ENCODE measurements at regions not wholly inside any gene's neighbourhood (a gene's known extent, or its start where the extent isn't known, plus 50 kb on each side); places are given as distances from the start of the nearest gene placed in this dataset.
"Not testable (repeated sequence)": the region's sequence is repeated elsewhere in the genome, so short reads cannot be mapped to it uniquely, and the experiment has no call there.

DNA sequence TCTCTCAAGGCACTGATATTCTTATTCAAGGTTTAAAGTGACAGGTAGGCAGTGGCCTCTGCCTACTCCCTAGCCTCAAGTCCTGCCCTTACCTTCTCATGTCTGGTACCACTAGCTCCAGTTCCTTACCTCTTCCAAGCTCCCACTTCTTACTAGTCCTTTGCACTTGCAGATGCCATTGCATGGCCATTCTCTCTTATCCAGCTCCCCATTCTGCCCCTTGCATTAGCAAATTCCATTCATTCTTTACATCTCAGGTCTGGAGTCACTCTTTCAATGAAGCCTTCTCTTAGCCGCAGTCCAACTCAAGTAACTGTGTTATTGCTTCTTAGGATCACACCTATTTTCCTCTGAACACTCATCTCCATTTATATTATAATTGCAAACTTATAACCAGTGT is 807.1 kb downstream of the EDEM1 start:
- DNase-seq (ENCODE audit: low read depth), result no peak

DNA sequence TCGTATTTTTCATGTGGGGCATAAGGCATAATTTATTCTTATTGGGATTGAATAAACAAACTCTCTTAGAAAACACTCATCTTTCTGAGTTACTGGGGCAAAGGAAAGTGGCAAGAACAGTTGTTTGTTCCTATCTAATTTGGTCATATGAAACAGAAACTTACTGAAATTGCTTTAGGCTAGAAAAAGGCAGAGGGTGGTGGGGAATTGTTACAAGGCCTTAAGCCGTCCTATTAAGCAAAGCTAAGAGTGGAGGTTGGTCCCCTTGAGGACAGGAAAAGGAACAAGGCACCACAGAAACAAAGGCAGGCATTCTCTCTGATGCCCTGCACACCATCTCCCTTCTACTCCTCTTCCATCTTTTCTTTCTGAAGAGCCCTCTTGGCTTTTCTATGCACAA is 830.9 kb downstream of the EDEM1 start:
- no peak for DNase-seq (ENCODE audit: low read depth)

DNA sequence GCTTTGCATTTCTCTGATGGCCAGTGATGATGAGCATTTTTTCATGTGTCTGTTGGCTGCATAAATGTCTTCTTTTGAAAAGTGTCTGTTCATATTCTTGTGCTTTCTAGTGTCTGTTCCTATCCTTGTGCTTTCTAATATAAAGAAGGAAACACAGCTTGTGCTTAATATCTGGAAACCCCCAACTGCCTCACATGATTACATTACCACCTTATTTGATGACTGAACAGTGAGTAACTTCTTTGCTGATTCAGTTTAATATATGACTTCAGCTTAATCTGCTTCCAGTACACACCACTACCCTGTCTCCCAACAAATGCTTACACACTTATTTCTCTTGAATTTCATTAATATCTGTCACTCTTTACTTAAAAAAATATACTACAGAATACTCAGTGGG is 835.1 kb downstream of the EDEM1 start:
- no peak for DNase-seq (ENCODE audit: low read depth)

DNA sequence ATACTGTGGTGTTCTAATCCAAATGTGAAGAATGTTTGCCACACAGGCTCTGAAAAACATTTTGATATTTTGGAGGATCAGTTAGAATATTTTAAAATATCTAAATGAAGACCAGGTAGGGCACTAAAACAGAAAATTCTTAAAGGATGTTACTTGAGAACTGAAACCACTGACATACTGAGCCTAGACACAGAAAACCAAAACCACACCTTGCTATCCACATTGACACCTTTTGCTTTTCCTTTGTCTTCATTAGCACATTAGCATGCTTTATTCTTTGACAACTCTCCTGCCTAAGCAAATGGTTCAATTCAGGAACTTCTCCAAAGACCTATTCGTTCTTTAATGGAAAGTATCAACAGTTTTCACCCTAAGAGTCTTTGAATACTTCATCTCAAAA is 835.9 kb upstream of the GRM7 start:
- DNase-seq (ENCODE audit: low read depth), result no peak

DNA sequence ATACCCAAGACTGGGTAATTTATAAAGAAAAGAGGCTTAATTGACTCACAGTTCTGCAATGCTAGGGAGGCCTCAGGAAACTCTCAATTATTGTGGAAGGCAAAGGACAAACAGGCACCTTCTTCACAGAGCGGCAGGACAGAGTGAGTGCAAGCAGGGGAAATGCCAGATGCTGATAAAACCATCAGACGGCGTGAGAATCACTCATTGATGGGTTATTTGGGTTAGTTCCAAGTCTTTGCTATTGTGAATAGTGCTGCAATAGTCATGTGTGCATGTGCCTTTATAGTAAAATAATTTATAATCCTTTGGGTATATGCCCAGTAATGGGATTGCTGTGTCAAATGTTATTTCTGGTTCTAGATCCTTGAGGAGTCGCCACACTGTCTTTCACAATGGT is 830.3 kb upstream of the GRM7 start:
- DNase-seq (ENCODE audit: low read depth), result not testable (repeated sequence)

DNA sequence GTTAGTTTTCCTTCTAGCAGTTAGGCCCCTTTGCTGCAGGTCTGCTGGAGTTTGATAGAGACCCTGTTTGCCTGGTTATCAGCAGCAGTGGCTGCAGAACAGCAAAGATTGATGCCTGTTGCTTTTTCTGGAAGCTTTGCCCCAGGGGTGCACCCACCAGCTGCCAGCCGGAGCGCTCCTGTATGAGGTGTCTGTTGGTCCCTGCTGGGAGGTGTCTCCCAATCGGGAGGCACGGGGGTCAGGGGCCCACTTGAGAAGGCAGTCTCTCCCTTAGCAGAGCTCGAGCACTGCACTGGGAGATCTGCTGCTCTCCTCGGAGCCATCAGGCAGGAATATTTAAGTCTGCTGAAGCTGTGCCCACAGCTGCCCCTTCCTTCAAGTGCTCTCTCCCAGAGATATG is 825.3 kb upstream of the GRM7 start:
- DNase-seq (ENCODE audit: low read depth), result no peak

DNA sequence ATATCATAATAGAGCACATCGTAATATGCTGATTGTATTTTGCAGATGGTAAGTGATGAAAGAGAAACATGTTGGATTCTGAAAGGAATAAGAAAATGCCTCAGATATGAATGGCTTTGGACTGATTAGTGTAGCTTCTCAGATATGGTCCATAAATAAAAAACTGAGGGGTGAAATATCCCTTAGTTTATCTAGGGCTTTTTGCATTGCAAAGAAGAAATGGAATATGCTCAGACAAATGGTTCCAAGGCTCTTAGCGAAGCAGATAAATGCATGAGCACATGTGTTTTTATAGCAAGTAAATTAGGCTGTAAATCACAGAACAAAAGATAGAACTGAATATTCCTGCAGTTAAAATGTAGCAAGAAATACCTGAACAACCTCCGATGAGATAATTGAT is 820.9 kb upstream of the GRM7 start:
- no peak for DNase-seq (ENCODE audit: low read depth)

DNA sequence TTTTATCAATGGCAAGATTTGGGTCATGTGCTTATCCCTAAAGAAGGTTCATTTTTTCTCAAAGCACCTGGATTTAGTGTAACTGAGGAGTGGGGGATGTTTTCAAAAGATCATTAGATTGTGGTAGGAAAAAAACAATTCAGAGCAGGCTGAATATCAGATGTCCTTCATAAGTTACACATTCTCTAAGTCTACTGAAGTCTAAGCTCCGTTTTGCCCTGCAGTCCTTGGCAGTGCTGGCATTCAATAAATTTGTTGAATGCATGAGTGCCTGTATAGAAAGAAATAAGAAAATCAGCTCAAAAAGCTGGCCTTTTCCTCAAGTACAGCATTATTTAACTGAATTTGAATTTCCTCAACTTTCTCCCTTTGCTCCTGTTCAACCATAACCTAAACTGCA is 819.0 kb upstream of the GRM7 start:
- no peak for DNase-seq (ENCODE audit: low read depth)

DNA sequence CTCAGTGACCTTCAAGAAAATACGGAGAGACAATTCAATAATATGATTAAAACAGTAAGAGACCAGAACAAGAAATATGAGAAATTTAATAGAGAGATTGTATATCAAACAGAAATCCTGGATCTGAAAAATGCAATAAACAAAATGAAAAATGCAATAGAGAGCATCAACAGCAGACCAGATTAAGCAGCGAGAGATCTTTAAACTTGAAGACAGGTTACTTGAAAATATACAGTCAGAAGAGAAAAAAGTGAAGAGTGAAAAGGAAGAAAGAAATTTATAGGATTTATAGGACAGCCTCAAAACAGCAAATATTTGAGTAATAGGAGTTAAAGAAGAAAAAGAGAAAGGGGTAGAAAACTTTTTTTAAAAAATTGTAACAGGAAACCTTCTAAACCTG is 813.9 kb upstream of the GRM7 start:
- no peak for DNase-seq (ENCODE audit: low read depth)

DNA sequence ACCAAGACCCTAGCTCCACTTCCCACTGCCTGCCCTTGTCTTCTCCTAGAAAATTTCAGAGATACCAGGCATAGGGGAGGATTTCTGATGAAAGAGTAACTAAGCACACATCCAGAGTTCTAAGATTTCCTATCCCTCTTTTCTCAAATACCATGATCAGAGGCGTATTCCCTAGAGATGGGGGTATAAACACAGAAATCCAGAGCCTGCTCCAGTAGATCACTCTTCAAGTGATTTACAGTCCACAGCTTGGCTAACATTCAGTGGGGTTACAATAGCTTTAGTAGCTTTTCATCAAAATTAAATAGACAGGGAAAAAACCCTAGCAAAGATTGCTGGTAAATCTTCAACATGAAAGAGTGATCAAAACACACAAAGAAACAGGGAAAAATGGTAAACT is 800.7 kb upstream of the GRM7 start:
- no peak for DNase-seq (ENCODE audit: low read depth)

DNA sequence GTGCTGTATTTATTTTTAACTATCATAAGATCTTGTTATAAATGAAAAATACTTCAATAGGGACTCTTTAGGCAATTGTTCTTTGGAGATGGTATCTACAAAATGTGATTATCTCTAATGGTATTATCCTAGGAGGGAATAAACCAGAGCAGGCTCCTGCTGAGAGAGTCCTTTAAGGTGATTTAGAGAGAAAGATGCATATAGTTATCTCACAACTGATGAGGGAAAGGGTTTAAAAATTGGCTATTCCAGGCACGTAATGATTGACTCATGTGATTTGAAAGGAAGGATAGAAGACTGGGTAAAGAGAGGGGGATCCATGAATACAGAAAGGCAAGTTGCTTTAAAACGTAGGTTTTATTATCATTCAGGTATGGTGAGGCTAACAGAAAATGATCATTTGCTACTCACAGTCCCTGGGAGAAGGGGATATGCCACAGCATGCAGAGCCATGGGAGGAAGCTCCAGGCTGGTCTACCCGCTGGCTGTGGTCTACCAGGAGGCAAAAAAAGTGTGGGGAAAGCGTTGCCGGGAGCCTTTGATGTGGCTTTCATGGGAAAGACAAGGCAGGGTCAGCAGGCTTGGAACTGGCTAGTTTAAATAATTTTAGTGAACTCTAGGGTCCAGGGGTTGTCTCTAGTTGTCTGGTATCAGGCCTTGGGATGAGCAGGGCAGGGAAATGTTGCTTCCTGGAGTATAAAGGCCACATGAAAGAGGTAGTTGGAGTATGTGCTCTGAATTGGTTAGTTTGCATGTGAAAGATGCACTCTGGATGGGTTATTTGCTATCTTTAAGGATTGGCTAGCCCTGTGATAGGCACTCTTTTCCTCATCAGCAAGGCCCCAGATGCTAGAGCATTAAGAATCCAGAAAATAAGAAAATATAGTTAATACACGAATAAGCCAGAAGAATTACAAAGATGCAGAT is 798.4 kb upstream of the GRM7 start:
- no peak for DNase-seq (ENCODE audit: low read depth)

DNA sequence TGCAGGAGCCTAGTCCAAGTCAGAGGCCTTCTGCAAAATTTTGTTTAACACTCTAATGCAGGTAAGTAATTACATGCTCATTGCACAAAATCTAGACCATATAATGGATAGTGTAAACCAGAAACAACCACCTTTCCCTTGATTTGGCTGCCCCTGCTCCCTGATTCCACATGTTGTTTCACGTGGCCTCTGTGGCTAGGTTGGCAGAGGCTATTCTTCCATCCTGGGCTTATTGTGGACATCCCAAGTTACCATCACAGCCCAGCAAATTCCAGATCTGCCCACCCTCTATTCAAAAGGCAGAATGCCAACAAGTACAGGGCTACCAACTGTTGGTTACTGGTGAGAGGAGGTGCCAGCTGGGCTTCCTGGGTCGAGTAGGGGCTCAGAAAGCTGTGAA is 794.5 kb upstream of the GRM7 start:
- DNase-seq (ENCODE audit: low read depth), result no peak

DNA sequence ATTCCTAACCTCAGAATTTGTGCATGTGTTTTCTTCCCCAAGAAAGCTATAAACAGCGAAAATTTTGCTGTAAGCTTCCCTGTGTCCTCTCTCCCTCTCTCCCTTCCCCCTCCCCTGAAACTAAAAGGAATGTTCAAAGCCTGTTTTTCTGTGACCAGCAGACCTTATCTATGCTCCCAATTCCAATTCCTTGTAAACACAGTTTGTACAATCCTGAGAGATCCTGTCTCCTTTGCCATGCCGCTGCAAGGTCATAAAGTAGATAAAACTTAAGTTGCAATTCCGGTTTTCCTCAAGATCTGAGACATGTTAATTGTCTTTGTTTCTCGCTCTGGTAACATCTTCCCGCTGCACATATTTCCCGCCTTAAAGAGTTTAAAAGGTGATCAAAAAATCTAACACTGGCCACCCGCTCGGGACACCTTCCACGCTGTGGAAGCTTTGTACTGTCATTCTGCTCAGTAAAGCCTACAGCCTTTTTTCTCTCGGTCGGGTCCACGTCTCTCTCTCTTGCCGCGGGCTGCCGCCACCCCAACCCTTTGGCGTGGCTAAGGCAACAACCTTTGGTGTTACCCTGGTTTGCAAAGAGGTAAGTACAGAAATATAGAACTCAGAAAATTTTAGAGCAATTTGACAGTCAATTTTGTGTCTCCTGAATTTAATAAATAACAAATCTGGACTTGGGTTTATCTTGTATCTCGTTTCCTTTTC is 793.9 kb upstream of the GRM7 start:
- DNase-seq (ENCODE audit: low read depth), result not testable (repeated sequence)

DNA sequence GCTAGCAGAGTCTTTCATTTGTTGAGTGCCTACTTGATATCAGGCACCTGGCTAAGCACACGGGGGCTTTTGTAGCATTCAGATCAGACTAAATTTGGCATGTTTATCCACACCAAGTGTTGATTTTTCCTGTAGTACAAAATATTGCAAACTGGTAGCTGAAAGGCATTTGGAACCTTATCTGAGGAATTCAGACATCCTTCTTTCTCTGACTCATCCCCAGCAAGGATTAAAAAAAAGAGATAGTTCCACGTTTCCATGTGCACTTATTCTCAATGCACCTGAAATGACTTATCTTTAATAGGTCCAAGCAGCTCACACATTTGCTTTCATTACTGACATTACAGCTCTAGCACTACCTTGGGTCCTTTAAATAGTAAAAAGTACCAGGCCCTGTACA is 786.0 kb upstream of the GRM7 start:
- no peak for DNase-seq (ENCODE audit: low read depth)

DNA sequence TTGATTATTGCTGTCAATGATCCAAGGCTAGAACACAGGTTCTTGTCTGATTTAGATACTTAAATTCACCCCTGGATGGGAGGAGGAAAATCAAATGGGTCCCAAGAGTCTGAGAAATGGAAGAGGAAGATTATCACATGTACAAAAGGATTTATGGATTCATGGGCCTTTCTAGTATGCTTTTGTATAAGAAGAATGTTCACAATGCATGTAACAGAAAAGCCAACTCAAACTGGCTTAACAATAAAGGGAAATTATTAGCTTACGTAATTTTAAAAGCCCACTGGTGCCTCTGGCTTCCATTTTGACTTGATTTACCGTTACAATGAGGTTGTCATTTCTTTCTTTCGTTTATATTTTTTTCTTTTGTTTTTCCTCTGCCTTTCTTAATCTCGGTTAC is 782.5 kb upstream of the GRM7 start:
- DNase-seq (ENCODE audit: low read depth), result no peak

DNA sequence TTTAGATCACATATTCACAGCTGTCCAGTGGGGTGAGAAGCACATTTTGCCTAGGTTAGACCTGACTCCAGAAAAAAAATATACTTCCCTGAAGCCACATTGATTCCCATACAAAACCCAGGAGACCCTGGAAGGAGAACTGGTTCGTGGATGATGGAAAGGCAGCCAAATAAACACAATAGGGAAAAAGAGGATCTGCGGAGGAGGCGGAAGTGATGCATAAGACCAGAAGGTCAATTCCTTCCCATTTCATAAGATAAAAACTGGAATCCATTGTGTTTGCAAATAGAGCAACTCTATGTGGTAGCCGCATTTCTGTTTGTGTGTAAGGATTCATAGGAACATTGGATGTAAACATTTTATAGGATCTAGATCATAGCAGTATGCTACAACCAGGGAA is 781.9 kb upstream of the GRM7 start:
- no peak for DNase-seq (ENCODE audit: low read depth)

DNA sequence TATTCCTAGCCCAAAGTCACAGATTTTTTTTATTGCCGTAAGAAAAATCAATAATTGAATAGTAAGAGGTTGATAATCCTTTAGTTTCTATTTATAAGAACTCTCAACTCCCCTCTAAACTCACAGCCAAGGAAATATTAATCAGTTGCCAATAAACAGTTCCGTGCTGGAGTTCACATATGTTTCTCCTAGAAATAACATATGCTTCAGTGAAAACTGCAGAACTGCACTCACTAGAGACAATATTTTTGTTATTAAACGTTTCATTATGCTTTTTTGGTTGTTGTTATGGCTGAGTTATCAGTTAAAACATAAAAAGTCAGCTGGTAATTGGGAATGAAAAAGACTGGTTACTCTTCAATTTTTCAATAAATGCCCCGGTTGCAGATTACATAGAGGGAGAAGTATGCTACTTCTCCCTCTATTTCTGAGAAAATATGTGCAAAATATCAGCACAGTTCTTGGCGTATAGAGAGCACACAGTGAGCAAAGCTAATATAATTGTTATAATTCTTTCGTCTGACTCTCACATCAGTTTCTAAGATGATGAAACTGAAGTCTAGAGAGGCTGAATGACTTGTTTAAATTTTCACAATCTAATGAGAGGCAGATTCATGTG is 781.2 kb upstream of the GRM7 start:
- no peak for DNase-seq (ENCODE audit: low read depth)

DNA sequence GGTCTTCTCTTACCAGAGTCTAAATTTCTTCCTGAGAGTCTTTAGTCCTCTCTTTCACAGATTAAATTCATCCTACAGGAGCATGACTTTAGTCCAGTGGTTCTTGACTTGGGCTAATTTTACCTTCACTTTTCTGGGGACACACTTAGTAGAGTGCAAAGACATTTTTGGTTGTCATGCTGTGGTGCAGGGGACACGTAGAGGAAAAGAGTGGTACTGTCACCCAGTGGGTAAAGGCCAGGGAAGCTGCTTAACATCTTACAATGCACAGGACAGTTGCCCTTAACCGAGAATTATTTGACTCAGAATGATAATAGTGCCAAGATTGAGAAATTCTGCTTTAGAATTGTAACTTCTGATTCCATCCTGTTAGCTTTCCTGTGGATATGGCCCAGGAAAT is 772.5 kb upstream of the GRM7 start:
- no peak for DNase-seq (ENCODE audit: low read depth)

DNA sequence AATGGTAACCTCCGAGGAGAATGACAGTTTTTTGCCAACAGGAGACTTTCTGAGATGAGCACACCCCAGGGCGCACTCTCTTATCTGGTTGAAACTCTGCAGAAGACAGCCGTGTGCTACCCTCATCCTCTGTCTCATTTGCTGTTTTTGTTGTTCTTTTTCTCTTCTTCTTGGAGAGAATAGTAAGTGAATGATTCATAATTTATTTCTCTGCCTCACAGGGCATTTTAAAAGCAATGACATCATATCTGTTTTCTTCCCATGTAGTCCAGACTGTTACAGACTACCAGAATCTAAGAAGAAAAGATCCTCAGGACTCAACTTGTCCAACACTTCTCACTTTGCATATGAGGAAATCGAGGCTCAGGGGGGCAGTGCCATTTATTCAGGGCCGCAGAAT is 771.1 kb upstream of the GRM7 start:
- DNase-seq (ENCODE audit: low read depth), result no peak

DNA sequence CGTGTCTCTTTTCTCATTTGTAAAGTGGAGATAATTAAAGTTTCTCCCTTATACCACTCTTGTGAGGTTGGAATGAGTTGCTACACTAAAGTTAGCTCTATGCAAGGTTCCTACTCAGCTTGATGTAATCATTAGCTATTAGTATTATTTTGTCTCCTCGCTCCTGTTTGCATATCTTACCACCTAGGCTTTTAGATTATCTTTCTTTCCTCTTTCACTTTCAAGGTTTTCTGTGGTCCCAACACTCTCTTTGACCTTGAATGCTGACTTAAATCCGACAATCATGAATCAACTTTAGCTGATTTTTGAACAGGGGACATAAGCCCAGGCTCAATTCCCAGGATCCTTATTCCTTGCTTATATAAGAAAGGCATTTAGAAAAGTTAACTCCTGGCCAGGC is 769.7 kb upstream of the GRM7 start:
- no peak for DNase-seq (ENCODE audit: low read depth)

DNA sequence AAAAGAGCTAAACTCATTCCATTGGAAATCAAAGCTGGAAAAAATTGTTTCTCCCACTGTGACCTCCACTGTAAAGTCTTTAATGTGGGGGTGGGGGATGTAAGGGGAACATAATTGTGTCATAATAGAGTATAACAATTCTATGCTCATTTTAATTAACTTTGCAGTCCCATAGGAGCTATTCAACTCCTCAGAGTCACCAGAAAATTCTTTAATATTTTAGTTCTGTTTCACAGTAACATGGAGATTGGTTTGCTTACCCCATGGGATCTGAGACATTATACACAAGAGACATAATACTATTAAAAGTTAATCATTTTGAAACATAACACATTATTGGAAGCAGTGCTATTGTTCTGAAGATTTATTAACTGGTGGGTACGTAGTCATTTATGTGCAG is 765.9 kb upstream of the GRM7 start:
- DNase-seq (ENCODE audit: low read depth), result no peak

DNA sequence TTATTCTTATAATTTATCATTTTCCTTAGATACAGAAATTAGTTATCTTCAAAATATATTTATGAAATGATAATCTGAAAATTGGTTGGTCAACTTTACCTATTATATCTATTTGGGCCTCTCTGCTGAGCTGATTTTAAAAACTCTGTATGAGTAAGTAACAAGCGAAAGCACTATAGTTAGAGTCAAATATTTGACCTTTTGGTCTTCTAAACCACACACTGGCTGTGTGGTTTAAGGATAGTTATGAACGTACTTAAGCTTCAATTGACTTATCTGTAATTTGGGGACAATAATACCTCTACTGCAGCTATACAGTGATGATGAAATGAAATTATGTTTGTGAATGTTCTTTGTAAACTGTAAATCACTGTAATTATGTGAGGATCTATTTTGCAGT is 763.9 kb upstream of the GRM7 start:
- no peak for DNase-seq (ENCODE audit: low read depth)

DNA sequence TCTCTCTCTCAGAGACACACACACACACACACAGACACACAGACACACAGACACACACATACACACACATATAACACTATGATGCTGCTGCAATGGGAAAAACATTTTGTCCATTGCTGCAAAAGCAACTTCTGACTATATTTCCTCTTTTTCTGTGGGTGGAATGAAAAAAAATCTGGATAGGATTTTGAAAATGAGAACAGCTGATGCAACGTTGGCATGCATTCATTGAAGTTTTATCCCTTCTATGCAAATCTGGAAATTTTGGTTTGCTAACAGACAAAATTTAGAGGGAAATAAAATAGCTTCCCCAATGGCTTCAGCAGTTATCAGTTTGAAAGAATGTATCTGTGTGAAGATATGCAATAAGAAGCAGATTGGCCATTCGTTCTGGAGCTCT is 763.4 kb upstream of the GRM7 start:
- DNase-seq (ENCODE audit: low read depth), result no peak

Measured in amniotic epithelial cell (primary cell).